H1 (cell line): ENCODE measurements at regions not wholly inside any gene's neighbourhood (a gene's known extent, or its start where the extent isn't known, plus 50 kb on each side); places are given as distances from the start of the nearest gene placed in this dataset.

Source experiments
- CTCF ChIA-PET: fragments of 300-600 bp; sonication (Branson Sonifier 250); formaldehyde crosslinking; loops from one replicate; lab custom pipeline; 2021; ENCODE audit not compliant: partially characterized antibody; lab: Charles Lee
- POLR2A ChIA-PET: fragments of 300-600 bp; sonication (Branson Sonifier 250); formaldehyde crosslinking; loops from one replicate; lab custom pipeline; 2021; ENCODE audit warnings: inconsistent platforms; ENCODE audit not compliant: partially characterized antibody; lab: Charles Lee
- DNase-seq, 2 experiments: peaks; one replicate each; pipeline versions ENCODE4 v3.0.0 to v3.0.0-alpha.2; 2010 to 2022; ENCODE audit warnings: low spot score in 2 of 2, low read depth in 1 of 2, mixed read lengths in 1 of 2
- FAIRE-seq: peaks from 2 replicates; lab custom pipeline; 2011; peaks lifted over from hg19 to GRCh38; lab: Jason Lieb, UNC
- H2AFZ ChIP-seq: 2 replicates; pipeline ENCODE4 v1.8.1; 2012; ENCODE audit warnings: low read length, inconsistent platforms
- H2AK5ac ChIP-seq: 2 replicates; pipeline ENCODE4 v1.6.1; 2013; ENCODE audit warnings: low read depth, low read length
- H2BK120ac ChIP-seq: replicated peaks from 2 replicates; pipeline ENCODE3; 2013; ENCODE audit warnings: low read depth, low read length, inconsistent platforms
- H2BK12ac ChIP-seq: 2 replicates; pipeline ENCODE4 v1.6.1; 2013; ENCODE audit warnings: low read depth, low read length
- H2BK15ac ChIP-seq: 2 replicates; pipeline ENCODE4 v1.6.1; 2013; ENCODE audit warnings: low read length
- H2BK20ac ChIP-seq: 2 replicates; pipeline ENCODE4 v1.6.1; 2013; ENCODE audit warnings: low read length
- H2BK5ac ChIP-seq: 2 replicates; pipeline ENCODE4 v1.6.1; 2013; ENCODE audit warnings: low read depth, low read length
- H3K14ac ChIP-seq: 2 replicates; pipeline ENCODE4 v1.6.1; 2013; ENCODE audit warnings: inconsistent platforms; ENCODE audit not compliant: insufficient read length
- H3K18ac ChIP-seq: 2 replicates; pipeline ENCODE4 v1.6.1; 2013; ENCODE audit warnings: low read length; ENCODE audit errors: extremely low read depth
- H3K23ac ChIP-seq: 2 replicates; pipeline ENCODE4 v1.6.1; 2013; ENCODE audit warnings: inconsistent platforms; ENCODE audit not compliant: insufficient read length
- H3K23me2 ChIP-seq: 2 replicates; pipeline ENCODE4 v1.6.1; 2013; ENCODE audit warnings: low read depth, low read length
- H3K27ac ChIP-seq: 2 replicates; pipeline ENCODE4 v1.6.1; 2011; ENCODE audit warnings: low read depth, low read length, inconsistent platforms
- H3K27me3 ChIP-seq, 4 experiments: replicated peaks in 1 of 4; 1 replicate in 1 of 4; 2 replicates in 3 of 4; pipeline versions ENCODE4 v1.6.1 to v1.8.1; 2011 to 2013; ENCODE audit warnings: low read length in 3 of 4, mild to moderate bottlenecking in 3 of 4, inconsistent platforms in 2 of 4, mixed read lengths in 2 of 4, moderate library complexity in 1 of 4; ENCODE audit not compliant: control insufficient read depth in 3 of 4, insufficient read depth in 3 of 4; ENCODE audit errors: extremely low read depth in 1 of 4
- H3K36me3 ChIP-seq, 4 experiments: 2 replicates each; pipeline versions ENCODE4 v1.6.1 to v1.8.1; 2011 to 2013; ENCODE audit warnings: mild to moderate bottlenecking in 4 of 4, low read length in 3 of 4, moderate library complexity in 2 of 4, control low read depth in 1 of 4, inconsistent platforms in 1 of 4; ENCODE audit not compliant: insufficient read depth in 4 of 4, control insufficient read depth in 2 of 4
- H3K4ac ChIP-seq: replicated peaks from 2 replicates; pipeline ENCODE3; 2013; ENCODE audit warnings: low read length, low read depth, mixed read lengths, inconsistent platforms; ENCODE audit not compliant: insufficient read length
- H3K4me1 ChIP-seq, 4 experiments: replicated peaks in 1 of 4; 1 replicate in 1 of 4; 2 replicates in 3 of 4; pipeline versions ENCODE4 v1.6.1 to v1.8.1; 2011 to 2013; ENCODE audit warnings: low read length in 3 of 4, inconsistent platforms in 2 of 4, mixed read lengths in 1 of 4; ENCODE audit not compliant: insufficient read depth in 4 of 4, control insufficient read depth in 3 of 4
- H3K4me2 ChIP-seq, 2 experiments: 2 replicates each; pipeline versions ENCODE4 v1.6.1 to v1.8.1; 2011 to 2013; ENCODE audit warnings: low read depth in 2 of 2, low read length in 2 of 2, control low read depth in 1 of 2, inconsistent platforms in 1 of 2, mild to moderate bottlenecking in 1 of 2; ENCODE audit not compliant: insufficient read depth in 1 of 2
- H3K4me3 ChIP-seq, 4 experiments: fragments of 200-600, 300-600 bp in 1 of 4; sonication (generic), shearing (Covaris generic), sonication (Bioruptor Twin) in 1 of 4; 2 replicates each; pipeline versions ENCODE4 v1.5.1 to v1.8.1; 2011 to 2016; ENCODE audit warnings: low read length in 4 of 4, low read depth in 3 of 4, control low read depth in 2 of 4, inconsistent platforms in 2 of 4, mild to moderate bottlenecking in 2 of 4, mixed read lengths in 1 of 4, moderate library complexity in 1 of 4; ENCODE audit not compliant: insufficient read depth in 2 of 4; ENCODE audit errors: extremely low read depth in 1 of 4
- H3K56ac ChIP-seq: replicated peaks from 2 replicates; pipeline ENCODE3; 2013; ENCODE audit warnings: low read depth, mild to moderate bottlenecking, mixed read lengths, low read length, inconsistent platforms; ENCODE audit not compliant: insufficient read length
- H3K79me1 ChIP-seq: 2 replicates; pipeline ENCODE4 v1.6.1; 2013; ENCODE audit warnings: low read depth, low read length, control low read depth
- H3K79me2 ChIP-seq, 2 experiments: 2 replicates each; pipeline versions ENCODE4 v1.6.1 to v1.8.1; 2012 to 2013; ENCODE audit warnings: low read length in 2 of 2, mild to moderate bottlenecking in 2 of 2, inconsistent platforms in 1 of 2; ENCODE audit not compliant: insufficient read depth in 2 of 2, control insufficient read depth in 1 of 2
- H3K9ac ChIP-seq, 4 experiments: replicated peaks in 1 of 4; 1 replicate in 1 of 4; 2 replicates in 3 of 4; pipeline versions ENCODE4 v1.6.1 to v1.8.1; 2011 to 2013; ENCODE audit warnings: low read depth in 3 of 4, low read length in 3 of 4, control low read depth in 2 of 4, mild to moderate bottlenecking in 2 of 4, moderate library complexity in 2 of 4, inconsistent platforms in 1 of 4; ENCODE audit errors: extremely low read depth in 1 of 4
- H3K9me3 ChIP-seq, 2 experiments: 2 replicates each; pipeline versions ENCODE4 v1.6.1 to v1.8.1; 2012 to 2013; ENCODE audit warnings: mild to moderate bottlenecking in 2 of 2, moderate library complexity in 2 of 2, control low read depth in 1 of 2, inconsistent platforms in 1 of 2, low read depth in 1 of 2, low read length in 1 of 2, mixed read lengths in 1 of 2; ENCODE audit not compliant: insufficient read depth in 2 of 2
- H4K20me1 ChIP-seq, 2 experiments: replicated peaks in 1 of 2; 2 replicates each; pipeline versions ENCODE3 to v1.8.1; 2011 to 2013; ENCODE audit warnings: inconsistent platforms in 2 of 2, low read length in 2 of 2, mild to moderate bottlenecking in 1 of 2; ENCODE audit not compliant: insufficient read depth in 2 of 2, control insufficient read depth in 1 of 2
- H4K5ac ChIP-seq: 2 replicates; pipeline ENCODE4 v1.6.1; 2013; ENCODE audit warnings: low read length, low read depth, mixed read lengths, inconsistent platforms; ENCODE audit not compliant: insufficient read length
- H4K8ac ChIP-seq: 2 replicates; pipeline ENCODE4 v1.8.0; 2013; ENCODE audit warnings: mild to moderate bottlenecking, moderate library complexity, low read length, inconsistent platforms; ENCODE audit not compliant: insufficient read depth; ENCODE audit errors: extremely low read depth
- H4K91ac ChIP-seq: replicated peaks from 2 replicates; pipeline ENCODE3; 2013; ENCODE audit warnings: low read length, mixed read lengths, inconsistent platforms; ENCODE audit not compliant: insufficient read length
- E2F6 ChIP-seq: IDR thresholded peaks from 2 replicates; pipeline ENCODE4 v1.6.1; 2012; ENCODE audit warnings: inconsistent platforms
- GABPA ChIP-seq: IDR thresholded peaks from 2 replicates; pipeline ENCODE4 v1.6.1; 2011; ENCODE audit warnings: mild to moderate bottlenecking, low read length, moderate library complexity, borderline replicate concordance; ENCODE audit not compliant: insufficient read depth
- RFX5 ChIP-seq: IDR thresholded peaks from 2 replicates; pipeline ENCODE4 v1.6.1; 2011; ENCODE audit warnings: low read depth, low read length, improper control_type of control experiment, borderline replicate concordance
- RXRA ChIP-seq: IDR thresholded peaks from 2 replicates; pipeline ENCODE4 v1.6.1; 2011; ENCODE audit warnings: low read depth, mild to moderate bottlenecking, low read length, moderate library complexity; ENCODE audit not compliant: insufficient read depth
- SUZ12 ChIP-seq: fragments of 200-600 bp; sonication (generic); IDR thresholded peaks from 2 replicates; pipeline ENCODE4 v1.6.1; 2012; ENCODE audit warnings: mild to moderate bottlenecking, inconsistent platforms, low read length, moderate library complexity, mixed read lengths
- WGBS, 2 experiments: shearing (Covaris generic) in 1 of 2; methylation state at CpG; one replicate each; pipeline versions ENCODE4 v1.1.6 to v1.1.7; 2013 to 2015; ENCODE audit warnings: low lambda C conversion rate in 2 of 2, mixed read lengths in 2 of 2, inconsistent platforms in 1 of 2, low coverage in 1 of 2, missing lambda C conversion rate in 1 of 2; ENCODE audit not compliant: insufficient replicate concordance in 2 of 2, insufficient coverage in 1 of 2, insufficient read length in 1 of 2; ENCODE audit errors: extremely low coverage in 1 of 2, missing lambda C conversion rate in 1 of 2; 5-methylcytosine and 5-hydroxymethylcytosine counted together

GRCh38 chr9:134971196-134971595 lies 53.5 kb upstream of the FCN1 start:
- WGBS, 2 experiments: 90% methylated on average over 6 of the region's 7 CpGs; no CpG with 5 or more reads in 1 of the 2 experiments
- Histone ChIP-seq H3K23ac (no peak overlapping the region), H3K4me3 (no peak overlapping the region), H3K79me2 (no peaks in the 10 kb centered on the region), H2BK12ac (no peak overlapping the region), H4K91ac (no peak overlapping the region), H3K4ac (no peak overlapping the region), H3K4me2 (no peak overlapping the region), H3K56ac (no peak overlapping the region), H2AFZ (no peak overlapping the region), H3K18ac (no peak overlapping the region), H3K27me3 (no peaks in the 10 kb centered on the region; a peak in 2 of 7 replicates), H3K79me1 (no peaks in the 10 kb centered on the region), H2BK5ac (no peak overlapping the region), H3K14ac (no peak overlapping the region), H2BK15ac (no peak overlapping the region), H4K20me1 (no peaks in the 10 kb centered on the region), H3K23me2 (no peaks in the 10 kb centered on the region), H4K8ac (no peak overlapping the region), H4K5ac (no peak overlapping the region), H3K4me1 (peaks cover 0 to 23% (median 13%) of the 10 kb centered on the region in 4 experiments; a peak in 4 of 7 replicates), H3K27ac (no peak overlapping the region), H3K9ac (no peak overlapping the region), H2BK120ac (no peak overlapping the region), H2AK5ac (no peak overlapping the region), H3K36me3 (no peaks in the 10 kb centered on the region), H3K9me3 (no peaks in the 10 kb centered on the region), H2BK20ac (peak overlapping the region; percentile 32; the same call in 1 of the 2 replicates)
- ChIA-PET CTCF (interaction anchor here (0.7 to 2.1 kb wide), 4 partner anchors 131 to 274 kb away, joined by 3 to 6 read pairs (median 4); no protein-coding TSS in a partner anchor), POLR2A (no interaction called here)
- TF ChIP-seq E2F6 (no peak), RFX5 (no peak), RXRA (no peak), GABPA (no peak), SUZ12 (no peak)
- no peak for FAIRE-seq
- DNase-seq: no peak
